PC-3 (cell line): ENCODE measurements at regions not wholly inside any gene's neighbourhood (a gene's known extent, or its start where the extent isn't known, plus 50 kb on each side); places are given as distances from the start of the nearest gene placed in this dataset.

Experiments
- CTCF ChIP-seq: fragments of 300-600 bp; sonication (generic); conservative IDR thresholded peaks from 2 replicates; pipeline ENCODE4 v1.5.1; 2017; ENCODE audit warnings: antibody characterized with exemption, low read depth, mild to moderate bottlenecking, low read length
- EZH2 ChIP-seq: fragments of 300-600 bp; sonication (generic); IDR thresholded peaks from one replicate; pipeline ENCODE4 v1.6.1; 2017; ENCODE audit warnings: antibody characterized with exemption, mild to moderate bottlenecking, low read length; ENCODE audit not compliant: unreplicated experiment
- EZH2phosphoT487 ChIP-seq: fragments of 300-600 bp; sonication (generic); IDR thresholded peaks from 2 replicates; pipeline ENCODE4 v1.6.1; 2018; ENCODE audit warnings: mild to moderate bottlenecking, antibody characterized with exemption, low read length, borderline replicate concordance

DNA sequence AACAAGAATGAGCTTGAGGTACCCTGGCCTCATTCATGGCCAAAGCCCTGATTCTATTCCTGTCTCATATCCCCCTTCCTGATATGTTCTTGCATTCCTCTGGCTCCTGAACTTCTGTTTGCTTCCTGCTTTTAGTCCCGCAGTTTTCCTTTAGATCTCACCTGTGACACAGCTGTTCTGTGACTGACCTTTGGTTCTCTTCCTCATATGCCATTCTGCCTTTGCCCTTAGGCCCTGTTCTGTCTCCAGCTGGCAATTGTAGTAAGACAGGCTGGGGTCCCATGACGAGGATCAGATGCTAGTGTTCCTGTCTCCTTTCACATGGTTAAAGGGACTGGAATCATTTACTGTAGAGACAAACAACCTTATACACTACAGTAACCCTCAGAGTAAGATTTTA is 59.0 kb upstream of the PDE3B start:
- no peak for TF ChIP-seq CTCF
- TF ChIP-seq EZH2, result no peak
- TF ChIP-seq EZH2phosphoT487, result no peak
